OCI-LY3 (cell line): ENCODE measurements at regions not wholly inside any gene's neighbourhood (a gene's known extent, or its start where the extent isn't known, plus 50 kb on each side); places are given as distances from the start of the nearest gene placed in this dataset.

ENCODE experiments used
- H2AFZ ChIP-seq: fragments of 200-600, 300-600 bp; shearing (Covaris generic); 2 replicates; pipeline ENCODE4 v1.6.0; 2014; ENCODE audit warnings: antibody characterized with exemption, low read depth, low read length
- H3K27ac ChIP-seq: fragments of 200-600, 300-600 bp; sonication (generic); 2 replicates; pipeline ENCODE4 v1.5.1; 2014; ENCODE audit warnings: mild to moderate bottlenecking, low read length, moderate library complexity, mixed read lengths
- H3K27me3 ChIP-seq: fragments of 200-600, 300-600 bp; sonication (generic); 2 replicates; pipeline ENCODE4 v1.6.1; 2014; ENCODE audit warnings: low read depth, low read length, mixed read lengths
- H3K36me3 ChIP-seq: fragments of 200-600, 300-600 bp; sonication (generic); replicated peaks from 2 replicates; pipeline ENCODE3; 2014; ENCODE audit warnings: low read depth, low read length, mixed read lengths
- H3K4me1 ChIP-seq: fragments of 300-600, 200-600 bp; sonication (generic); 2 replicates; pipeline ENCODE4 v1.6.1; 2014; ENCODE audit warnings: low read length, mixed read lengths
- H3K4me2 ChIP-seq: fragments of 200-600, 300-600 bp; sonication (generic); 2 replicates; pipeline ENCODE4 v1.6.1; 2014; ENCODE audit warnings: low read length, mixed read lengths
- H3K4me3 ChIP-seq: fragments of 300-600, 200-600 bp; sonication (generic); 2 replicates; pipeline ENCODE4 v1.5.1; 2014; ENCODE audit warnings: antibody characterized with exemption, mild to moderate bottlenecking, low read length, moderate library complexity
- H3K79me2 ChIP-seq: fragments of 300-600, 200-600 bp; shearing (Covaris generic); 2 replicates; pipeline ENCODE4 v1.6.1; 2014; ENCODE audit warnings: mild to moderate bottlenecking, low read length, mixed read lengths
- H3K9ac ChIP-seq: fragments of 300-600, 200-600 bp; shearing (Covaris generic); 2 replicates; pipeline ENCODE4 v1.6.0; 2014; ENCODE audit warnings: mild to moderate bottlenecking, low read length, moderate library complexity
- H3K9me3 ChIP-seq: fragments of 200-600, 300-600 bp; shearing (Covaris generic); 2 replicates; pipeline ENCODE4 v1.6.1; 2014; ENCODE audit warnings: low read length, mixed read lengths; ENCODE audit not compliant: insufficient read depth
- H4K20me1 ChIP-seq: fragments of 200-600, 300-600 bp; sonication (generic); 2 replicates; pipeline ENCODE4 v1.6.1; 2016; ENCODE audit warnings: low read length, mixed read lengths; ENCODE audit not compliant: insufficient read depth
- EZH2phosphoT487 ChIP-seq: fragments of 200-600 bp; shearing (Covaris generic); IDR thresholded peaks from 2 replicates; pipeline ENCODE4 v1.6.1; 2018; ENCODE audit warnings: antibody characterized with exemption, mixed run types, low read depth
- TF ChIP-seq, protein P1 (sequence below): fragments of 200-600, 300-600 bp; sonication (generic); IDR thresholded peaks from 2 replicates; pipeline ENCODE4 v1.5.1; 2014; ENCODE audit warnings: antibody characterized with exemption, low read length, low read depth

DNA sequence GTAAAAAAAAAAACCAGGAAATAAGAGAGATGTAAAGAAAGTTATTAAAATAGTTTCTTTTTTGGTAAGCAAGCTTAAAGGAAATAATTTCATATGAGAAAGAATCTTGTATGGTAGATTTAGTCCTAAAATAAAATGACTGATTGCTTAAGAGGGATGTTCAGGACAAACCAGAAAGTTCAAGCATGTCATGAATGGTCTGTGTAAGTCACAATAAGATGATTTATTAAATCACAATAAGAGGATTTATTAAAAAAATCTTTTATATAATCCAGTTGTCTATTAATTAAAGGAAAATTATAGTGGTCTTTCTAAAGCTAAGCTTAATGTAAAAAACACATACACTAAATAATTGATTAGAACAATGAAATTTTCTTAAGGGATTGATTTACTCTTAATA lies 91.8 kb upstream of the OR13F1 start:
- no peaks in the 10 kb centered on the region for H4K20me1 ChIP-seq
- H3K79me2 ChIP-seq: no peaks in the 10 kb centered on the region
- no peak overlapping the region for H3K4me2 ChIP-seq
- H3K9me3 ChIP-seq: peaks cover 10% of the 10 kb centered on the region; the same call in 1 of the 2 replicates
- TF ChIP-seq, protein P1, sequence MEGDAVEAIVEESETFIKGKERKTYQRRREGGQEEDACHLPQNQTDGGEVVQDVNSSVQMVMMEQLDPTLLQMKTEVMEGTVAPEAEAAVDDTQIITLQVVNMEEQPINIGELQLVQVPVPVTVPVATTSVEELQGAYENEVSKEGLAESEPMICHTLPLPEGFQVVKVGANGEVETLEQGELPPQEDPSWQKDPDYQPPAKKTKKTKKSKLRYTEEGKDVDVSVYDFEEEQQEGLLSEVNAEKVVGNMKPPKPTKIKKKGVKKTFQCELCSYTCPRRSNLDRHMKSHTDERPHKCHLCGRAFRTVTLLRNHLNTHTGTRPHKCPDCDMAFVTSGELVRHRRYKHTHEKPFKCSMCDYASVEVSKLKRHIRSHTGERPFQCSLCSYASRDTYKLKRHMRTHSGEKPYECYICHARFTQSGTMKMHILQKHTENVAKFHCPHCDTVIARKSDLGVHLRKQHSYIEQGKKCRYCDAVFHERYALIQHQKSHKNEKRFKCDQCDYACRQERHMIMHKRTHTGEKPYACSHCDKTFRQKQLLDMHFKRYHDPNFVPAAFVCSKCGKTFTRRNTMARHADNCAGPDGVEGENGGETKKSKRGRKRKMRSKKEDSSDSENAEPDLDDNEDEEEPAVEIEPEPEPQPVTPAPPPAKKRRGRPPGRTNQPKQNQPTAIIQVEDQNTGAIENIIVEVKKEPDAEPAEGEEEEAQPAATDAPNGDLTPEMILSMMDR: no peak
- TF ChIP-seq EZH2phosphoT487: no peak
- H3K27me3 ChIP-seq: no peaks in the 10 kb centered on the region
- H3K4me3 ChIP-seq: no peak overlapping the region
- no peak overlapping the region for H2AFZ ChIP-seq
- H3K9ac ChIP-seq: no peak overlapping the region
- H3K36me3 ChIP-seq: no peaks in the 10 kb centered on the region
- no peaks in the 10 kb centered on the region for H3K4me1 ChIP-seq
- H3K27ac ChIP-seq: no peak overlapping the region

GRCh38 chr9:104416470-104416869 lies 87.6 kb upstream of the OR13F1 start:
- TF ChIP-seq, protein P1: no peak
- no peak for TF ChIP-seq EZH2phosphoT487
- Histone ChIP-seq H3K27me3 (no peaks in the 10 kb centered on the region), H3K4me2 (no peak overlapping the region), H3K27ac (no peak overlapping the region), H3K79me2 (no peaks in the 10 kb centered on the region), H2AFZ (no peak overlapping the region), H3K9ac (no peak overlapping the region), H3K4me1 (no peaks in the 10 kb centered on the region), H3K36me3 (no peaks in the 10 kb centered on the region), H3K9me3 (peaks cover 10% of the 10 kb centered on the region; the same call in 1 of the 2 replicates), H4K20me1 (no peaks in the 10 kb centered on the region), H3K4me3 (no peak overlapping the region)

DNA sequence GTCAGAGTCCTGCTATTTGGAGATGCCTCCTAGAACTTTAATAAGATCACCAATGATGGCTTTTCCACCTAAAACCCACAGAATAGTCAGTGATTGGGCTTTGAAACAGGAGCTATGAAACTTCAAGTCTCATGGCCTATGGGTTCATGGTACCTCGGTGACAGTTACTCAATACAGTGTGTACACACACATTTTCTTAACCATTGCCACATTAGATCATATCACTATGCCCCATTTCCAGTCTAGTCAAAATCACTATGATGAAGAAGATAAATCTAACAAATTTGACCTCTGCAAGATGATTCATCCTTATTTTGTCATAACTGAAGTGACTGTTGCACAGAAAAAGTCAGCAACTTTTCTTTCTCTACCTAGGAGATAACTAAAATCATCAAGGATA lies 86.8 kb upstream of the OR13F1 start:
- Histone ChIP-seq H3K27me3 (no peaks in the 10 kb centered on the region), H3K4me3 (no peak overlapping the region), H2AFZ (no peak overlapping the region), H4K20me1 (no peaks in the 10 kb centered on the region), H3K4me2 (no peak overlapping the region), H3K9ac (no peak overlapping the region), H3K9me3 (peaks cover 10% of the 10 kb centered on the region; the same call in 1 of the 2 replicates), H3K27ac (no peak overlapping the region), H3K79me2 (no peaks in the 10 kb centered on the region), H3K36me3 (no peaks in the 10 kb centered on the region), H3K4me1 (no peaks in the 10 kb centered on the region)
- no peak for TF ChIP-seq EZH2phosphoT487
- TF ChIP-seq, protein P1: no peak

- no peaks in the 10 kb centered on the region for H3K27me3 ChIP-seq
- H3K27ac ChIP-seq: no peak overlapping the region
- no peaks in the 10 kb centered on the region for H3K36me3 ChIP-seq
- H3K4me3 ChIP-seq: no peak overlapping the region
- H3K79me2 ChIP-seq: no peaks in the 10 kb centered on the region
- H3K4me1 ChIP-seq: no peaks in the 10 kb centered on the region
- no peaks in the 10 kb centered on the region for H3K9me3 ChIP-seq
- TF ChIP-seq EZH2phosphoT487: no peak
- TF ChIP-seq, protein P1: no peak
- no peaks in the 10 kb centered on the region for H4K20me1 ChIP-seq
- H2AFZ ChIP-seq: no peak overlapping the region
- H3K4me2 ChIP-seq: no peak overlapping the region
- H3K9ac ChIP-seq: no peak overlapping the region
Observed at GRCh38 chr9:104429031-104429546, 75.0 kb upstream of the OR13F1 start.
